Thymus (tissue), 11 donors: ENCODE measurements at regions not wholly inside any gene's neighbourhood (a gene's known extent, or its start where the extent isn't known, plus 50 kb on each side); places are given as distances from the start of the nearest gene placed in this dataset.

Experiments used
- DNase-seq, 9 donors: peaks; one replicate each; pipeline ENCODE4 v3.0.0-alpha.2; 2013; ENCODE audit warnings: low spot score in 9 of 9, low read depth in 6 of 9, missing footprints in 1 of 9
- H3K27ac ChIP-seq, 2 donors: one replicate each; pipeline ENCODE4 v1.5.1; 2013; ENCODE audit warnings: control low read depth in 1 of 2, low read depth in 1 of 2, low read length in 1 of 2, mild to moderate bottlenecking in 1 of 2, moderate library complexity in 1 of 2
- H3K27me3 ChIP-seq, 2 donors: one replicate each; pipeline ENCODE4 v1.5.1; 2013; ENCODE audit warnings: low read length in 1 of 2; ENCODE audit not compliant: control insufficient read depth in 2 of 2, insufficient read depth in 1 of 2
- H3K36me3 ChIP-seq, 2 donors: one replicate each; pipeline ENCODE4 v1.5.1; 2013; ENCODE audit warnings: low read length in 1 of 2, mild to moderate bottlenecking in 1 of 2, moderate library complexity in 1 of 2; ENCODE audit not compliant: control insufficient read depth in 2 of 2, insufficient read depth in 2 of 2
- H3K4me1 ChIP-seq, 2 donors: one replicate each; pipeline ENCODE4 v1.5.1; 2013; ENCODE audit warnings: low read length in 2 of 2; ENCODE audit not compliant: control insufficient read depth in 2 of 2, insufficient read depth in 2 of 2
- H3K4me3 ChIP-seq, 2 donors: one replicate each; pipeline ENCODE4 v1.5.1; 2013; ENCODE audit warnings: low read length in 2 of 2, control low read depth in 1 of 2, mild to moderate bottlenecking in 1 of 2
- H3K9me3 ChIP-seq, 2 donors: one replicate each; pipeline ENCODE4 v1.5.1; 2013; ENCODE audit warnings: low read length in 1 of 2, mild to moderate bottlenecking in 1 of 2; ENCODE audit not compliant: control insufficient read depth in 2 of 2, insufficient read depth in 1 of 2
- WGBS: extraction: QIAGEN DNeasy Blood & Tissue Kit; methylation state at CpG from one replicate; pipeline ENCODE4 v1.1.7; 2013; 5-methylcytosine and 5-hydroxymethylcytosine counted together
- donor health status: healthy.

DNA sequence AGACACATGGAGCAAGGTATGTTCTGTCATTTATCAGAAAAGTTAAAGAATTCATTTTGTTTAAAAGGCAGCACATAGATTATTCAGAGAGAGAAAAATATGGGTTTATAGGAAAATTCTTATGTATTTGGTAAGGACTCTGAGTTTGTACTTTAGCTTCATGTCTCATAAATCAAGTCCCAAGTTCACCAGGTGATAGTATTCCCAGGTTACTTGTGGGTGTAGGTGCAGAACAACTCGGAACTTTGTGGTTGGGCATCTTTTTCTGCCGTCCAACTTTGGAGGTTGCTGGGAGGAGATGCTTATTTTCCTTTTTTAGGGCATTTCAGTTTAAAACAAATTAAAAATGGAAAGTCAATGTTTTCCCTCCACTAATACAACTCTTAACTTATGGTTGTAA lies 269.8 kb upstream of the DMRT1 start:
- no peaks in the 10 kb centered on the region for H3K9me3 ChIP-seq
- no peak overlapping the region for H3K27ac ChIP-seq
- H3K27me3 ChIP-seq: no peaks in the 10 kb centered on the region
- H3K4me1 ChIP-seq: peaks cover 2 to 3% of the 10 kb centered on the region in 2 donors
- WGBS: 98% methylated on average over 2 of the region's 2 CpGs
- H3K4me3 ChIP-seq: no peak overlapping the region
- H3K36me3 ChIP-seq: no peaks in the 10 kb centered on the region
- no peak for DNase-seq

DNA sequence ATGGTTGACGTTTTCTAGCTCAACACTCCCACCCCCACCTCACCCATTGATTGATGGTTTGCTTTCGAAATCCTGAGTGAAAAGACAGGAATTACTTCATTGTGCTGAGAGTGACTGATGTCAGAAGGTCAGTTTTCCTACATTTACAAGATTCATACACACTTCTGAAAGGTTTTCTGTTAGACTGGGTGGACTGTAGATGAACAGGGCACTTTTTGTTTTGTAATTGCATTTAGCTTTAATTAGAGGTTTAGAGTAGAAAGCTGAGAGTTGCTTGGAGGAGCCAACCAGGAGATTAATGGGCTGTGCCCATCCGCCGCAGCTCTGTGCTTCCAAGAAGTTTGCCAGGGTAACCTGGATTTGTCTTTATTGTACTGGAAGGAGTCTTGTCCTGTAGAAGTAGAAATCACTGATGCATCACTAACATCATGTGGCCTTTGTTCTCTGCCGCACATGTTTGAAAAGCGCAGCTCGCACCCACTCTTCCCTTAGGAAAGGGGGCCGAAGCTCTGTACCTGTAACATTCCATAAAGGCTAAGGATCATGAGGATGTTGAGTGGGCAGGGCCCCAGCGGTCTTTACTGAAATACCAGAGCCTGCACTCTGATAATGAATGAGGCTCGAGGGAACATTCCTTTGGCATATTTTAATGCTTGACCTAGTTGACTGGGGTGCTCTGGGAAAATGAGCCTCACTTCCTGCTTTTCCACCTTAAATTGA lies 267.6 kb upstream of the DMRT1 start:
- no peak for DNase-seq
- Histone ChIP-seq H3K27ac (no peak overlapping the region), H3K36me3 (no peaks in the 10 kb centered on the region), H3K9me3 (no peaks in the 10 kb centered on the region), H3K4me3 (no peak overlapping the region), H3K4me1 (peaks cover under 1 to 2% of the 10 kb centered on the region in 2 donors), H3K27me3 (no peaks in the 10 kb centered on the region)
- WGBS: 91% methylated on average over 10 of the region's 10 CpGs

GRCh38 chr9:575139-575538 lies 266.4 kb upstream of the DMRT1 start:
- H3K4me1 ChIP-seq: no peaks in the 10 kb centered on the region
- no peaks in the 10 kb centered on the region for H3K9me3 ChIP-seq
- no peak overlapping the region for H3K27ac ChIP-seq
- H3K27me3 ChIP-seq: no peaks in the 10 kb centered on the region
- WGBS: 97% methylated on average over 1 of the region's 1 CpG
- H3K36me3 ChIP-seq: no peaks in the 10 kb centered on the region
- no peak for DNase-seq
- no peak overlapping the region for H3K4me3 ChIP-seq

GRCh38 chr9:580652-581342 lies 260.7 kb upstream of the DMRT1 start:
- Histone ChIP-seq H3K9me3 (no peaks in the 10 kb centered on the region), H3K4me1 (no peaks in the 10 kb centered on the region), H3K27ac (no peak overlapping the region), H3K27me3 (no peaks in the 10 kb centered on the region), H3K36me3 (no peaks in the 10 kb centered on the region), H3K4me3 (no peak overlapping the region)
- 96% methylated on average over 39 of the region's 39 CpGs for WGBS
- no peak for DNase-seq

GRCh38 chr9:581673-582497 lies 259.6 kb upstream of the DMRT1 start:
- no peak overlapping the region for H3K27ac ChIP-seq
- DNase-seq: no peak
- H3K4me3 ChIP-seq: no peak overlapping the region
- H3K4me1 ChIP-seq: no peaks in the 10 kb centered on the region
- 84% methylated on average over 7 of the region's 7 CpGs for WGBS
- H3K9me3 ChIP-seq: no peaks in the 10 kb centered on the region
- no peaks in the 10 kb centered on the region for H3K36me3 ChIP-seq
- no peaks in the 10 kb centered on the region for H3K27me3 ChIP-seq

DNA sequence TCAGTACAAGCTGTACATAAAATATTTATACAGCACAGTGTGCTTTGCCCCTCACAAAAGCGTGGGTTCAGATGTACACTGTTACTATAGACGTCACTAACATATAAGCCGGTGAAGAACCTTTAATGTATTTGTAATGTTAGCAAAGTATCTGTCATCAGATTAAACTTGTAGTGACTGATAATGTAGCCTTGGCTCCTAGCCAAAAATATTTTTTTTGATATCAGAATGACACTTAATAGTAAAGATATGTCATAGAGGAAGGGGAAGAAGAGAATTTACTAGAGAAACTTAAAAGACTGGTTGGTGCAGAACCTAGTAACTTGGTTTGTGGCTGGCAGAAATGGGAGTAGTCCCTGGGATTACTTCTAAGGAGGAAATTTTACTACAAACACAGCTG lies 258.7 kb upstream of the DMRT1 start:
- 93% methylated on average over 3 of the region's 3 CpGs for WGBS
- no peaks in the 10 kb centered on the region for H3K27me3 ChIP-seq
- no peaks in the 10 kb centered on the region for H3K4me1 ChIP-seq
- H3K27ac ChIP-seq: no peak overlapping the region
- no peaks in the 10 kb centered on the region for H3K36me3 ChIP-seq
- no peak for DNase-seq
- H3K4me3 ChIP-seq: no peak overlapping the region
- no peaks in the 10 kb centered on the region for H3K9me3 ChIP-seq

DNA sequence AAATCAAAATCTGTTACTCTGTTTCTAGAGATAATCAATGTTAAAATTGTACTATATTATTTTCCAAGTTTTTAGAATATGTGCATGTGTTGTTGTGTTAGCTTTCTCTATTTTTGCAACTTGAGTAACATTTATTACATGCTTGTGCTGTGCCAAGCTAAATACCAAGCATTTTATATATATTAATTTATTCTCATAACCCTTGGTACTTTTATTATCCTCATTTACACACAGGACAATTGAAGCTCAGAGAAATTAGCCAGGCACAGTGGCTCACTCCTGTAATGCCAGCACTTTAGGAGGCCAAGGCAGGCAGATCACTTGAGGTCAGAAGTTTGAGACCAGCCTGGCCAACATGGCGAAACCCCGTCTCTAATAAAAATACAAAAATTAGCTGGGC lies 254.0 kb upstream of the DMRT1 start:
- WGBS: over 99% methylated on average over 2 of the region's 2 CpGs
- no peaks in the 10 kb centered on the region for H3K4me1 ChIP-seq
- H3K27ac ChIP-seq: no peak overlapping the region
- DNase-seq: no peak
- no peaks in the 10 kb centered on the region for H3K27me3 ChIP-seq
- H3K36me3 ChIP-seq: no peaks in the 10 kb centered on the region
- no peak overlapping the region for H3K4me3 ChIP-seq
- H3K9me3 ChIP-seq: no peaks in the 10 kb centered on the region

- Histone ChIP-seq H3K36me3 (no peaks in the 10 kb centered on the region), H3K27me3 (no peaks in the 10 kb centered on the region), H3K9me3 (no peaks in the 10 kb centered on the region), H3K4me1 (no peaks in the 10 kb centered on the region), H3K4me3 (no peak overlapping the region), H3K27ac (no peak overlapping the region)
- 96% methylated on average over 3 of the region's 3 CpGs for WGBS
- no peak for DNase-seq
Observed at GRCh38 chr9:588981-589380, 252.5 kb upstream of the DMRT1 start.

DNA sequence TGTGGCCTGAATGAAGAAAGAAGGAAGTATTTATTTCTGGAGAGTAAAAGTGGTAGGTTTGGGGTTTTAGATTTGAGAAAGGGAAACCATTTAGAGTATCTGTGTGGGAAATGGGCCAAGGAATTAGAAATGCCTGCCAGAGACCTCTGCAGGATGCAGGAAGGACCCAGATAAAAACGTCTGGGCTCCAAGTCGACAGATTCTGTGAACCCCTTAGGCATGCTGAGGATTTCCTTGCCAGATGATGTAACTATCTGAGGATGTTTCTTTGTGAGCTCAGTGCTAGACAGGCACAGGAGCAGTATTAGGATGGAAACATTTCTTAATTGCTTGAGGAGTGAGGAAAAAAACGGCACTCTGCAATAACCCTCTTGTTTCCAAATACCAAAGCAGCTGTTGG lies 251.8 kb upstream of the DMRT1 start:
- no peak overlapping the region for H3K4me3 ChIP-seq
- DNase-seq: no peak
- no peaks in the 10 kb centered on the region for H3K9me3 ChIP-seq
- H3K4me1 ChIP-seq: no peaks in the 10 kb centered on the region
- 2% methylated on average over 3 of the region's 3 CpGs for WGBS
- H3K27me3 ChIP-seq: no peaks in the 10 kb centered on the region
- H3K36me3 ChIP-seq: no peaks in the 10 kb centered on the region
- no peak overlapping the region for H3K27ac ChIP-seq
